K562 (cell line): ENCODE measurements at regions not wholly inside any gene's neighbourhood (a gene's known extent, or its start where the extent isn't known, plus 50 kb on each side); places are given as distances from the start of the nearest gene placed in this dataset.

Experiments
- FOXA3 ChIP-seq, 2 experiments: fragments of 450-650 bp in 1 of 2; sonication (generic) in 1 of 2; formaldehyde crosslinking; IDR thresholded peaks in 1 of 2; conservative IDR thresholded peaks in 1 of 2; 2 replicates each; pipeline versions ENCODE4 v1.4.0 to v1.8.0; 2020 to 2022; ENCODE audit warnings: mild to moderate bottlenecking in 2 of 2, missing genetic modification reagents in 1 of 2
- NR4A1 ChIP-seq, 2 experiments: fragments of 250-450 bp in 1 of 2; fragments of 450-650 bp in 1 of 2; sonication (Bioruptor Pico) in 1 of 2; IDR thresholded peaks; 2 replicates each; pipeline versions ENCODE4 v1.4.0 to v1.6.1; 2016 to 2020; ENCODE audit warnings: mild to moderate bottlenecking in 2 of 2, missing compliant biosample characterization in 1 of 2, missing genetic modification characterization in 1 of 2, moderate library complexity in 1 of 2
- SIRT6 ChIP-seq: IDR thresholded peaks from one replicate; pipeline ENCODE4 v1.6.1; 2012; ENCODE audit warnings: low read depth, mild to moderate bottlenecking, control low read depth, inconsistent platforms, low read length, moderate library complexity
- TCFL5 ChIP-seq: fragments of 250-450 bp; sonication (Bioruptor Pico); conservative IDR thresholded peaks from 2 replicates; pipeline ENCODE4 v1.6.1; 2021; ENCODE audit warnings: mild to moderate bottlenecking, moderate library complexity, matching md5 sums
- TF ChIP-seq, protein P1 (sequence below): fragments of 200-800 bp; sonication (Bioruptor generic); IDR thresholded peaks from 2 replicates; pipeline ENCODE4 v1.6.1; 2016; ENCODE audit warnings: missing genetic modification characterization, missing compliant biosample characterization
- TF ChIP-seq, protein P2 (sequence below): fragments of 250-450 bp; sonication (Bioruptor Pico); IDR thresholded peaks from 2 replicates; pipeline ENCODE4 v1.8.0; 2022; ENCODE audit warnings: moderate library complexity, mild to moderate bottlenecking, inconsistent platforms

- TF ChIP-seq, protein P1, sequence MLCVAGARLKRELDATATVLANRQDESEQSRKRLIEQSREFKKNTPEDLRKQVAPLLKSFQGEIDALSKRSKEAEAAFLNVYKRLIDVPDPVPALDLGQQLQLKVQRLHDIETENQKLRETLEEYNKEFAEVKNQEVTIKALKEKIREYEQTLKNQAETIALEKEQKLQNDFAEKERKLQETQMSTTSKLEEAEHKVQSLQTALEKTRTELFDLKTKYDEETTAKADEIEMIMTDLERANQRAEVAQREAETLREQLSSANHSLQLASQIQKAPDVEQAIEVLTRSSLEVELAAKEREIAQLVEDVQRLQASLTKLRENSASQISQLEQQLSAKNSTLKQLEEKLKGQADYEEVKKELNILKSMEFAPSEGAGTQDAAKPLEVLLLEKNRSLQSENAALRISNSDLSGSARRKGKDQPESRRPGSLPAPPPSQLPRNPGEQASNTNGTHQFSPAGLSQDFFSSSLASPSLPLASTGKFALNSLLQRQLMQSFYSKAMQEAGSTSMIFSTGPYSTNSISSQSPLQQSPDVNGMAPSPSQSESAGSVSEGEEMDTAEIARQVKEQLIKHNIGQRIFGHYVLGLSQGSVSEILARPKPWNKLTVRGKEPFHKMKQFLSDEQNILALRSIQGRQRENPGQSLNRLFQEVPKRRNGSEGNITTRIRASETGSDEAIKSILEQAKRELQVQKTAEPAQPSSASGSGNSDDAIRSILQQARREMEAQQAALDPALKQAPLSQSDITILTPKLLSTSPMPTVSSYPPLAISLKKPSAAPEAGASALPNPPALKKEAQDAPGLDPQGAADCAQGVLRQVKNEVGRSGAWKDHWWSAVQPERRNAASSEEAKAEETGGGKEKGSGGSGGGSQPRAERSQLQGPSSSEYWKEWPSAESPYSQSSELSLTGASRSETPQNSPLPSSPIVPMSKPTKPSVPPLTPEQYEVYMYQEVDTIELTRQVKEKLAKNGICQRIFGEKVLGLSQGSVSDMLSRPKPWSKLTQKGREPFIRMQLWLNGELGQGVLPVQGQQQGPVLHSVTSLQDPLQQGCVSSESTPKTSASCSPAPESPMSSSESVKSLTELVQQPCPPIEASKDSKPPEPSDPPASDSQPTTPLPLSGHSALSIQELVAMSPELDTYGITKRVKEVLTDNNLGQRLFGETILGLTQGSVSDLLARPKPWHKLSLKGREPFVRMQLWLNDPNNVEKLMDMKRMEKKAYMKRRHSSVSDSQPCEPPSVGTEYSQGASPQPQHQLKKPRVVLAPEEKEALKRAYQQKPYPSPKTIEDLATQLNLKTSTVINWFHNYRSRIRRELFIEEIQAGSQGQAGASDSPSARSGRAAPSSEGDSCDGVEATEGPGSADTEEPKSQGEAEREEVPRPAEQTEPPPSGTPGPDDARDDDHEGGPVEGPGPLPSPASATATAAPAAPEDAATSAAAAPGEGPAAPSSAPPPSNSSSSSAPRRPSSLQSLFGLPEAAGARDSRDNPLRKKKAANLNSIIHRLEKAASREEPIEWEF (CRISPR knock-in tag) = no peak
- TF ChIP-seq SIRT6 = no peak
- no peak for TF ChIP-seq NR4A1 (CRISPR knock-in tag; IDR thresholded peaks at IDR 0.05)
- TF ChIP-seq NR4A1 (tag; IDR thresholded peaks at IDR 0.05) = no peak
- TF ChIP-seq FOXA3 (CRISPR knock-in tag; conservative IDR thresholded peaks at IDR 0.05 in 1 of 2, IDR thresholded peaks at IDR 0.05 in 1 of 2) = no peak
- TF ChIP-seq TCFL5 (CRISPR knock-in tag) = no peak
- TF ChIP-seq, protein P2, sequence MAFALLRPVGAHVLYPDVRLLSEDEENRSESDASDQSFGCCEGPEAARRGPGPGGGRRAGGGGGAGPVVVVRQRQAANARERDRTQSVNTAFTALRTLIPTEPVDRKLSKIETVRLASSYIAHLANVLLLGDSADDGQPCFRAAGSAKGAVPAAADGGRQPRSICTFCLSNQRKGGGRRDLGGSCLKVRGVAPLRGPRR (CRISPR knock-in tag) = no peak
Measured at GRCh38 chr10:133019651-133020050, 68.1 kb upstream of the ADGRA1 start (continued).
